GM19238 (cell line): ENCODE measurements at regions not wholly inside any gene's neighbourhood (a gene's known extent, or its start where the extent isn't known, plus 50 kb on each side); places are given as distances from the start of the nearest gene placed in this dataset.

Experiments used
- DNase-seq: peaks from one replicate; pipeline ENCODE4 v3.0.0; 2011; ENCODE audit warnings: low spot score; ENCODE audit not compliant: insufficient read length

DNA sequence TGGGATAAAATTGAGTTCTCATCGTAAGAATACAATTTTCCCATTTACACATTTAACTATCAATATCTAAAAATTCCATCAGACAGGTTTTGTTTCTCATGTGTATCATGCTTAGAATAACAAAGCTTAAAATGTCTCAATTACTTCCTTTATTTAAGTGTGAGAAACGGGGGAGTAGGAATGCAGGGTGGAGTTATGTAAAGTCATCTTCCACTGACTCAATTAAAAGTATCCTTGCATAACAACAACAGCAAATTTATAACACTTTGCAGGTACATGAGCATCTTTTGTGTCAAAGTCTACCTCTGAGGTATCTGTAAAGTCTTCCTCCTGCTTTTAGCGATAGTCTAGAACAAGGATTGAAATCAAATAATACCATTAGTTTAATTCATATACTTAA, 327.1 kb downstream of the EPHA4 start:
- no peak for DNase-seq

DNA sequence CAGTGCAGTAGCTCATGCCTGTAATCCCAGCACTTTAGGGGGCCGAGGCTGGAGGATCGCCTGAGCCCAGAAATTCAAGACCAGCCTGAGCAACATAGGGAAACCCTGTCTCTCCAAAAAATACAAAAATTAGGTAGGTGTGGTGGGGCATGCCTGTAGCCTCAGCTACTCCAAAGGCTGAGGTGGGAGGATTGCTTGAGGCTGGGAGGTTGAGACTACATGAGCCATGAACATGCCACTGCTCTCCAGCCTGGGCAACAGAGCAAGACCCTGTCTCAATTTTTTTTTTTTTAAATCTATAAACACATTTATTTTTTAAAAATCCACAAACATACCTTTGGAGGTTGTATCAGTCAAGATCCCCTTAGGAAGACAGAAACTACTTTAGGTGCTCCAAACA, 326.3 kb downstream of the EPHA4 start:
- no peak for DNase-seq

DNA sequence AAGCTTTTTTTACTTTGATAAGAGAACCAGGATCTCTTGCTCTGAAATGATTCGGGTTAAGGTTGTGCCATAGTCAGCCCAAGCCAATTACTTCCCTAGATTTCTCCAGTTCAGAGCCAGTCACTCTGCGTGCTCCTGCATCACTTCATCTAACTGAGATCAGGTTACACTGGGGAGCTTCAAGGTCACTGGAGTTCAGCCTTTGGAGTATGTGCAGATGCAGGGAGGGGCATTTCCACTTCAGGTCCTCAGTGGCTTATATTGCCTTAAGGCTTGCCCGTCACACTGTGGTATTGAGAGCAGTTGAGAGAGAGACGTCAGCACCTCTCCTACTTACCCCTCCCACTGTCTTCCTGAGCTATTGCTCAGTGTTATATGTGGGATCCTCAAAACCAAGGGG, 317.8 kb downstream of the EPHA4 start:
- no peak for DNase-seq

DNA sequence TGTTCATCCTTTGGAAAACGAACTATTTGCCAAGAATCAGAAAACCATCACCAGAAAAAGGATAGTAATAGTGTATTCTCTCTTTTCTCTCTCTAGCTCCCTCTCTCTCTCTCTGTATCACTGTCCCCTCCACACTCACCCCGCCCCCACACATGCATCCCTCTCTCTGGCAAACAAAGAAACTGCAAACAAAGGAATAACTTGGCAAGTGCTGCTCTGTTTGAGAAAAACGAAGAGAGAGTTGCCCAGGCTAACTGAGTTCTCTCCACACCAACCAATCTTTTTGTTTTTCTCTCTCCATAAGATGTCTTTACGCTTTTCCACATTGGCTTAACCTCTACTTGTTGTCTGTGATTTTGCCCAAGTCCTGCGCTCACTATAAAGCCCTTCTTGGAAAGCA, 316.2 kb downstream of the EPHA4 start:
- DNase-seq, result no peak

DNA sequence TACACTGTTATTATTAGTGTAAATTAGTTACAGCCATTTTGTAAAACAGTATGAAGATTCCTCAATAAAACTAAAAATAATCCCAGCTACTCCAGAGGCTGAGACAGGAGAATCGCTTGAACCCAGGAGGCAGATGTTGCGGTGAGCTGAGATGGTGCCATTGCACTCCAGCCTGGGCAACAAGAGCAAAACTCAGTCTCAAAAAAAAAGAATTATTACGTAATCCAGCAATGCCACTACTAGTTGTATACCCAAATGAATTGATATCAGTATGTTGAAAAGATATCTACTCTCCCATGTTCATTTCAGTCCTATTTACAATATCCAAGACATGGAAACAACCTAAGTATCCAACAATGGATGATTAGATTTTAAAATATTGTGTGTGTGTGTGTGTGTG, 313.6 kb downstream of the EPHA4 start:
- DNase-seq, result no peak

DNA sequence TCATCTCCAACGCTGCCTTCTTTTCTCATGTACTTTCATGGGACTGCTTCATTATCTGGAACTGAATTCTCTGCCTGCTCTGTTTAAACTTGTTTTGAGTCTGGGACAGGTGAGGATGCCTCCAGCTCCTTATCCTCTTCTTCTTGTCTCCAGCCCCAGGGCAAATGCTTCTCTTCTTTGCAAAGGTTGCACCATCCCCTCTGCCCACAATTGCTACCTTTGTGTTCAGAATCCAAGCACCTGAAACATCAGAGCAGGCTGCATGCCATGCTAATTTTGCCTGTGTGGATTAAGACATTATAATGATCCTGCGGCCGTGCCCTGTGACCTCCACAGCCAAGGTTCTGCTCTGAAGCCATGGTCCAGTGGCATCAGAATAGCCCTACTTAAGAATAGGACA, 309.5 kb downstream of the EPHA4 start:
- no peak for DNase-seq

DNA sequence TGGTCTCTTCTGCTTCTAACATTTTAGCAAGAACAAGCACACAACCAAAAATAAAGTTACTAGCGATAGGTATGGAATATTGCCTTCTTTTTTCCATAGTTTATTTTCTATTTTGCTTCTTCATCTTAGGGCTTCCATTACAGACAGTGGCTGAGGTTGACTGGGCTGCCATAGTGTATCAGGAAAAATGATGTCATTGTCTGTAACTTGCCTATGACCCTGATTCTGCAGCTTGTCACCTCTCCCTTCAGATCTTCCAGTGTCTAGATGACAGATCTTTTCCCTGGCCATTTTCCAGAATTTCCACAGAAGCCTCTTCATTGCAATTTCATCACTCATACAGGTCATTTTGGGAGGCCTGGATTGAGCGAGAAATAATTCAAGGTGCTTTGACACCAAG, 308.5 kb downstream of the EPHA4 start:
- DNase-seq, result no peak

DNA sequence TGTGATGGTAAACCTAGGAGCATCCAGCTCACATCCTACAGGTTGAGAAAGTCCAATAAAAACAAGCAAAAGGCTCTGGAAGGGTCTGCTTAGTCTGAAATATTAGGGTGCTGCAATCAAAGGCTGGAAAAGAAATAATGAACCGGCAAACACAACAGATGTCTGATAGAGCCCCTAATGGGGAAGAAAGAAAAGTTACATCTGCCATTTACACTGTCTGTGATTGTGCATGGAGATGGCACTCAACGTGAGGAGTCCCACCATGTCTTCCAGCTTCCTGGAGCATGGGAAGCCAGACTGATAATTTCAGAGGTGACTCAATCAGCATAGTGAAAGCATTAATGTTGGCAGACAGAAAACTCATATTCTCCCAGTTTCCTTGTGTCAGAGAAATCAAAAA, 307.8 kb downstream of the EPHA4 start:
- no peak for DNase-seq

DNA sequence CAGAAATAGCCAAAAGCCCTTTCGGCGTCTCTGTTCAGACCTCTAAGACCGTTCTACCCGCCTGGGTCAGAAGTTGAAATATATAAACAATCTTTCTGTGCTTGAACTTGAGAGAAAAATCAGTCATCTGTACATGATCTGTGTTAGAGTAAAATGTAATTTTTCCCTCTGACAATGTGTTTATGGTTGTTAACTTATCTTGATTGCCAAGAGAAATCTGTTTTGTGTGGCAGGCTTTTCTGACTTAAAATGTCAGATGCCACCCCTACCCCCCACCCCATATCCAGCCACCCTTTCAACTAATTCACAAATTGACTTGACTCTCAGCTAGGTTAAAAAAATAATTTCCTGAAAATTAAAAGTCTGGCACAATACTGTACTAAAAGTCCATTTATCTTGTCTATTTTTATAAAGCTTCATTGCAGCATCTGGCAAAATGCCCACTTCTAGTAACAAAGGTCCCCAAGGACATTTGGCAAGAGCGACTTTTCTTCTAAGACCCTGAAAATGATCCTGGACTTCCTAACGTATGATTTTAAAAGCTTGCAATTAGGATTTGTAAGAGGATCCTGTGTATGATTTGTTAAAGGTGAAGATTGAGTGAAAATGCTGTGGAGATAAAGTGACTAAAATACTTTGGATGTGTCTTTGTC, 304.2 kb downstream of the EPHA4 start:
- DNase-seq, result no peak

DNA sequence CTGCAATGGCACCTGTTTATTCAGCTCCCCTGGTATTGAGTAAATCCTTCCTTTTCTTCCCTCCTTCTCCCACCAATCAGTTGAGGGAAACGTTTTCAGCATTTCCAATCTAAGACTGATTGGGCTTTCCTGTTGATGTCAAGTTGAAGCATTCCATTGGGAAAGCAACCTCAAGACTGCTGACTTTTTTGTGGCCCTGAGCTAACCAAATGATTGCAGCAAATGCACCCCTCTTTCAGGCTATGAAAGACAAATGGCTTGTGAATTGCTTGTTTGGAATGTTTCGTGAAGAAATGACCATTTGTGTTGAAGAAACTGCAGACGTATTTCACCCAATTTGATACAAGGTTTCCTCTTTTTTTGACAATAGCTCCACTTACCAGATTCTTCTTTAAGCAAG, 303.5 kb downstream of the EPHA4 start:
- no peak for DNase-seq

DNA sequence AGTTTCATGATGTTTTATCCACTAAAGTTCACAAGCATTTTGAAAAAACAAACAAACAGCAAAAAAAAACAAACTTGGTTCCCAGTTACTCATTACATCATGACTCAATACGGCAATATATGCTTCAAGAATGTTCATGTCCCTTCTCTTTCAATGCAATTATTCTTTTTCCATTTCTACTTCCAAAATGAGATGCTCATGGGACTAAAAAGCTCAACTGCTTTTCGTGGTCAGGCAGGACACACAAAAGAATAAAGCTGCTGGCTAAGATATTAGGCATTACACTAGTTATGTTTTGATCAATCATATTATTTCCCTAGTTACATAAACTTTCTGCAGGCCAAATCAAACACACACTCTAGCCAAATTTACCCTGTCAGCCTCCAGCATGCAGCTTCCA, 301.3 kb downstream of the EPHA4 start:
- DNase-seq, result no peak

DNA sequence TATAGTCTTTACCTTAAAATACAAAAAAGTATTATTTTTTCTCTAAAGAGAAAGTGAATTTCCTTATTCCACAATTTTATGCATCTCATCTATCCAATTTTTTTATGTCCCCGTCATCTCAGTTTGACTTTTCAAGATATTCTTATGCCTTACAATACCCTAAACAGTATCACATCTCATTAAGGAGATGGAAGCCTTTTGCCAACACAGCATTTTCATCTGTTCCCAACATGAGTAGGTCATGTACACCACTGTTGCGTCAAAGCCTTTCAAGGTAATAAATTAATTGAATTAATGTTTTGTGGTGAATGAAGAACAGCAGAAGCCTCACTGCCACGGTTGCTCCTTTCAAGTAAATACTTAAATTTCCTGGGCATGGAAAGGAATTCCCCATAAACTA, 299.4 kb downstream of the EPHA4 start:
- DNase-seq, result no peak

DNA sequence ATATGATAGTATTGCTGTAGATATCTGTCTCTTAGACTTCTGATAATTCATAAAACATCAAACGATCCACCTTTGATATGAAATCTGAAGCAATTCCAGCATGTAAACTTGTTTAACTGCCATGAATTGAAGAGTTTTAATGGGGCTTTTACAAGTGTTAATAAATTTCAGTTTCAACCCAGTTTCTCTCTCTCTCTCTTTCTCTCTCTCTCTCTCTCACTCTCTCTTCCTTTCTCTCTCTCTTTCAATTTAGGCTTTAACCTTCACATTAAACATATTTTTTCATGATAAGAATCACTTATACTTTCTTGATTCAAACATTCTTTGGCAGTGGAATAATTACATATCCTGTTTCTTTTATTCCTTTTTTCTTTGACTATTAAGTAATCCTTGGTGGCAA, 296.1 kb downstream of the EPHA4 start:
- no peak for DNase-seq

DNA sequence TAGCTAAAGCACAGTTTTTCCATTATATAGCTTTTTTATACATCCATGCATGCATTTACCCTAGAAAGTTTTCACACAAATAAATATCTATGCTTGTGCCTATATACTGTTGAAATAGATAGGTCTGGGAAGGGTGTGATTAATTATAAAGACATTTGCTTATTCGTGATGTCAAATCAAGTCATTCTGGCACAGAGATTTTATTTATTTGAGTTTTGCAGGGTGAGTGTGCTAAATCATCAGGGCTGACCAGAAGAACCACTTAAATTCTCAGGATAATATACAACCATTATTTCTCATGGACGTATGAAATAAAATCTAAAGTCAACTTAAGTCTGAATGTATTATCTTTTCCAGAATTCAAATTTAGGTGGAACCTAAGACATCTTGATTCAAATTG, 295.5 kb downstream of the EPHA4 start:
- DNase-seq, result no peak

DNA sequence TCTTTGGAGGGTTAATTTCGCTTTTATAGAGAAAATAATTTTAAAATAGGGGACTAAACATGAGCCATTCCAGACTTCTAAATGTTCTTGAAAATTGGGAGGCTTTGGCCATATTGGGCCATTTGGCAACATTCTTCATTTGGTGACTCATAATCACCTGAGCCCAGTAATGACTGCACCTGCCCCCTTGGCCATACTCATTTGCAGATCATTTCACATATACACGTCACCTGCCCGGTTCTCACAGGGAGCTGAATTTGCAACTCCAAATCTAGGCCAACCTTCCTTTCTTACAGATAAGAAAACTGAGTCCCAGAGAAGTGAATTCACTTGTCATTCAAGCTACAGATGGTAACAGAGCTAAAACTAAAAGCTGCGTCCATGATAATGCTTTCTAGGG, 289.7 kb downstream of the EPHA4 start:
- DNase-seq, result no peak

DNA sequence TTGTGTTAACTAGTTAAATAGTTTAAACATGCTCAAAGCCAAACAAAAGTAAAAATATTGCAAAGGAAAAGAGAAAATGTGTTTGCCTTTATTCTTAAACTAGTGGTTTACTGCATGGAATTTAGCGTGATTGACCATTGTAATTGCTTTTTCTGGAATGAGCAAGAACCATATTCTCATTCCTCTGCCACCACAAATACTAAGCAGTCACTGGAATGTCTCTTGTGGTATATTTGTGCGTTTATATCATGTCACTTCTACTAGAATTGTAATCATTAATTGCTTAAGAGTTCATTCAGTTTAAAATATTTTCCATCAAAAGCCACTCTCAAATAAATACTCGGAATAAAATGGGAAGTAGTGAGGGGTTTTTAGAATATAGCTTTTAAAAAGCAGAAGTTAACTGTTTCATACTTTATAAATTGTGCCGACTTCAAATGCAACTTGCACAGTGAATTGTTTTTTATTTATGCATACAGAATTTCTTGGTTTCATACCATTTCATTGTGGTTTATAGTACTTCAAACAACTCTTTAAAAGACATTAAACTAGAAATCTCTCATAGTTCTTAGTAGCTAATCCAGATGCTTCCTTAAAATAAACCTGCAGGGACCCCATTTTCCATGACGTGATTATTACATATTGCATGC, 288.1 kb downstream of the EPHA4 start:
- no peak for DNase-seq

DNA sequence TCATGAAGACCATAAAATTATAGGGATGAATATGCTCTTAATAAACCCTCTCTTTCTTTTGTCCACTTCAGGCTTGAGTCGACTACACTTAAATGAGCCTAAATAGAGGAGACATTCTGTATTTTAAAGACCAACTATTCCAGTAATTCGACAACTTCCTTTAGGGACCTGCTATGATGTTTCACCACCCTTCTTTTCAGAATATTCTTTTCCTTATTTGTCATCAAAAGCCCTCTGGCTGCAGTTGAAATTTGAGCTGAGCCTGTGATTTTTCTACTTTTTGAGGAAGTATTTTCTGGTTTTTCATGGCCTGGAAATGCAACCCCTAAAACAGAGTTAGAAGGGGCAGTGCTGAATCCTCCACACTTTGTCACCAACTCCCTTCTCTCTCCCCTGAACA, 287.0 kb downstream of the EPHA4 start:
- no peak for DNase-seq

DNA sequence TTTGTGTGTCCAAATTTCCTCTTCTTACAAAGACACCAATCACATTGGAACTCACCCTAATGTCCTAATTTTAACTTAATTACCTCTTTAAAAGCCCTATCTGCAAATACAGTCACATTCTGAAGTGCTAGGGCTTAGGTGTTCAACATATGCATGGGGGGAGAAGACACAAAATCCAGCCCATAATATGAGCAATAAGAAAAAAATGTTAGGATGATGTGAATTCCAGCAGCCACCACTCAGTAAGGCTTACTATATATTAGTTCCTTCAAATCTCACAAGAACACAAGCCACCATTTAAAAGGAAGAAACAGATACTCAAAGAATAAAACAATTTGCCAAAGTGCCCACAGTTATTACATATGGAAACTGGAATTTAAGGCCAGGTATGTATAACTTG, 285.7 kb downstream of the EPHA4 start:
- no peak for DNase-seq

DNA sequence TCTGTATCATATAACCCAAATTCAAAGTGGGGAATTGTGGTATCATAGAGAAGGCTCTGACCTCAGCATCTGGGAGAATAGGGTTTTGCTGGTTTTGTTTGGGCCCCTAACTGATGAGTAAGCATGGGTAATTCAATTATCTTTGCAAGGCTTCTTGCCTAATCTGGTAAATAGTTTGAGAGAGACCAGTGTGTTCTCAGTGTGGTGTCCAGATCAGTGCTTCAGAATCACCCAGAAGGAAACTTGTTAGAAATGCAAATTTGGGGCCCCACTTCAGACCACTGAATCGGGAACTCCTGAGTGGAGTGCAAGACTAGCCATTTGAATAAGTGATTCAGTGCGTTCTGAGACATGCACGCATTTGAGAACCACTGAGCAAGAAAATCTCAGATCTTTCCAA, 282.7 kb downstream of the EPHA4 start:
- DNase-seq, result no peak

DNA sequence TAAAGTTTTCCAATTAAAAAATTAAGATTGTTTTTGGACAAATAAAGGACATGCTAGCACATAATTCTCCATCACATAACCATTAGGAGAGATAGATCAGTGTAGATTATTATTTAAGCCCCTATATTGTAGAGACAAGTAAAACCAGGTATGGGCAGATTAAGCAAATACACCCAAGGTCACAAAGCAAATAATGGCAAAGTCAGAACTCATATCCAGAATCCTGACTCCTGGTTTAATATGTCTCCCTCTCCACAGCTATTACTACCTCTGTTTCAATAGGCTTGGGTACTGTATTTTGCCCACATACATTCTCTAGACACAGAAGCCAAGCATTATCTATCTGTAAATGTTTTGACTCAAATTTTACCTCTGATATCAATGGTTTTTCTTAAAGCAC, 282.3 kb downstream of the EPHA4 start:
- DNase-seq, result no peak

DNA sequence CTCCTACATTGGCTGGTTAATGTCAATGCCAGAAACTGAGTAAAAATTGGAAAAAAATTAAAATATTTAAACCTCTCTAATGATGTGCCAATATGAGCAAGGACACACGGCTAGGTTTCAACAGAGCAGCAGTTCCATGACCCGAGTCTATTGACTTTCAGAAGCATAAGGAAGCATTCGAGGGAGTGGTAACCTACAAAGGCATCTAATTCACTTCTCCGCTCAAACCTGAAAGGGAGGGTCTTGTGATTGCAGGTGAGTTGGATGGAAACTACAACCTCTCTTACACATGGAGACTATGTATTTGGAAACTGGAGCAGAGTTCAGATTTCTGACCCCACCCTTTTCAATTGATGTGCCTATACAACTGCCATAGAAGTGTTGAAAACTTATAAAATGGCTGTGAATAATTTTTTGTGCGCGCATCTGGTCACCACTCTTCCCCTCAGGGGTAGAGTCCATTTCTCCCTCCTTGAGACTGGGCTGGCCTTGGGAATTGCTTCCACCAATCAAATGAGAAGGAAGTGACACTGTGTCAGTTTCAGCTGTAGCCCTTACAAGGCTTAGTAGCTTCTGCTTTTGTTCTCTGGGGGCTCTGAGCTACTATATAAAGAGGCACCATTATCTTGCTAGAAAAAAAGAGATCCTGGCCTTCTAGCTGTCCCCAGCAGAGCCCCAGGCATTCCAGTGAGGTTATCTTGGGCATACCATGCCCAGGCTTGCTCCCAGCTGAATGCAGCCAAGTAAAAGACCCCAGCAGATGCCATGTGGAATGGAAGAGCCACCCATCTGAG, 278.0 kb downstream of the EPHA4 start:
- DNase-seq, result no peak

DNA sequence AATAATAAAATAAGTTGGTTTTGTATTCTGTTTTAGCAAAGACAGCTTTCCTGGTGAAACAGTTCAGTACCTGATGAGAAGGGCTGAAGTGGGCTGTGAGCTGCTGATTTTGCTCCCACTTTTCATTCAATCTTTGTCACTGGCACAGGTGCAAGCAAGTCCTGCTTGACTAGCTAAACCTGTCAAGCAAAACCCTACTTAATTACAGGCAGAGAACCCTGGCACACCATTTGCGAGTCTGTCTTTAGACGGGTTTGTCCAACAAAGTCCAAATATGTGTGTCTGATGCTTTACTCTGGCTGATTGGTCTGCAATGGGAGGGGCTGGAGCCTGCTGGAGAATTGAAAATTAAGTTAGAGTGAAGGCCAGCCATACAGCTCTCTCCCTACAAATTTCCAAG, 267.2 kb downstream of the EPHA4 start:
- DNase-seq, result no peak

DNA sequence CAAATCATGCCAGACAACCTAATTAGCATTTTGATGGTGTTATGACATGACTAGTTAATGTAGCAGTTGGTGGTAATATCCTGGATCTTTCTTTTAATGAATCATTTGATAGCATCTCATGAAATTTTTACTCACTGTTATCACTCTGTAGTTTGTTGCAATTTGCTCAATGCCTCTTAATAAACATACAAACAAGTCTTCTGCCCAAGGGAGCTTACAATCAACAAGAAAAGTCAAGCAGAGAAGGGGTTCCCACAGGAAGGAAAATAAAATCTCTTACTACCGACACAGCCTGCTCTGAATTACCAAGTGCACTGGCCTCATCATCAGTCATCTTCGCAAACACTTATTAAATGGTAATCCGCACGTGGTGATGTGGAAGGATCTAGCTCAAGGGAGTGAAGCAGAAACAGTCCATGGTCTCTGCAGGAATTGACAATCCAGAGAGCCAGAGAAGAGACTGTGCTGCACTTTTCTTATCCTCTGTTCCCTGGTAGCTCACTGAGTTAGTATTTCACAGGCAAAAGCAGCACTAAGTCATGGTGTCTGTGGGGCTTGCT, 263.5 kb downstream of the EPHA4 start:
- DNase-seq, result no peak
